ENCODE measurements at regions not wholly inside any gene's neighbourhood (a gene's known extent, or its start where the extent isn't known, plus 50 kb on each side); places are given as distances from the start of the nearest gene placed in this dataset.

GRCh38 chr18:47750889-47751423 lies 179.5 kb downstream of the SMAD2 start:
- TF ChIP-seq POLR2A (IDR thresholded peaks at IDR 0.05) (no peak), CTCF (IDR thresholded peaks at IDR 0.05) (no peak), EP300 (IDR thresholded peaks at IDR 0.05) (no peak), POLR2AphosphoS5 (IDR thresholded peaks at IDR 0.05) (no peak)
